Cardiac fibroblast (primary cell): ENCODE measurements at regions not wholly inside any gene's neighbourhood (a gene's known extent, or its start where the extent isn't known, plus 50 kb on each side); places are given as distances from the start of the nearest gene placed in this dataset.

Experiments used
- DNase-seq, 2 donors: peaks; one replicate each; pipeline versions ENCODE4 v3.0.0 to v3.0.0-alpha.2; 2010; ENCODE audit warnings: low read depth in 2 of 2
- H3K4me3 ChIP-seq, 2 donors: replicated peaks in 1 of 2; 1 replicate in 1 of 2; 2 replicates in 1 of 2; pipeline ENCODE4 v1.5.1; 2011; ENCODE audit warnings: low read depth in 2 of 2, low read length in 2 of 2, mild to moderate bottlenecking in 2 of 2, moderate library complexity in 1 of 2
- CTCF ChIP-seq: IDR thresholded peaks from one replicate; pipeline ENCODE4 v1.5.1; 2011; ENCODE audit warnings: low read depth, mild to moderate bottlenecking, low read length, inconsistent platforms

GRCh38 chr2:136383167-136383566, 265.2 kb upstream of the CXCR4 start:
- DNase-seq, result no peak
- no peak for TF ChIP-seq CTCF
- no peak overlapping the region for H3K4me3 ChIP-seq

- no peak overlapping the region for H3K4me3 ChIP-seq
- TF ChIP-seq CTCF, result no peak
- DNase-seq, result no peak
Observed at GRCh38 chr2:136381722-136382633, 264.0 kb upstream of the CXCR4 start.

GRCh38 chr2:136381245-136381644, 263.3 kb upstream of the CXCR4 start:
- no peak for TF ChIP-seq CTCF
- DNase-seq, result no peak
- no peak overlapping the region for H3K4me3 ChIP-seq

- H3K4me3 ChIP-seq, result no peak overlapping the region
- TF ChIP-seq CTCF, result peak; percentile 76
- peak; percentile 59 to 64 for DNase-seq
Observed at GRCh38 chr2:136378712-136379595, 261.0 kb upstream of the CXCR4 start.

- DNase-seq, result no peak
- no peak for TF ChIP-seq CTCF
- H3K4me3 ChIP-seq, result no peak overlapping the region
Observed at GRCh38 chr2:136377423-136378382, 259.8 kb upstream of the CXCR4 start.

- peak; percentile 22 to 41 for DNase-seq
- no peak for TF ChIP-seq CTCF
- H3K4me3 ChIP-seq, result no peak overlapping the region
Observed at GRCh38 chr2:136376798-136377211, 258.9 kb upstream of the CXCR4 start.
